Esophagus muscularis mucosa (tissue), 4 donors: ENCODE measurements at regions not wholly inside any gene's neighbourhood (a gene's known extent, or its start where the extent isn't known, plus 50 kb on each side); places are given as distances from the start of the nearest gene placed in this dataset.
"Not testable (repeated sequence)": the region's sequence is repeated elsewhere in the genome, so short reads cannot be mapped to it uniquely, and the experiment has no call there.

Experiments
- DNase-seq: peaks from one replicate; pipeline ENCODE4 v3.0.0-alpha.2; 2017; ENCODE audit errors: extremely low spot score
- H3K27ac ChIP-seq, 4 donors: fragments of 200-600 bp; sonication (generic); replicated peaks in 1 of 4; 1 replicate in 3 of 4; 2 replicates in 1 of 4; pipeline ENCODE4 v1.5.1; 2016 to 2019; ENCODE audit warnings: mild to moderate bottlenecking in 1 of 4
- H3K27me3 ChIP-seq, 4 donors: fragments of 200-600 bp; sonication (generic); one replicate each; pipeline versions ENCODE4 v1.5.1 to v1.6.0; 2016 to 2019
- H3K36me3 ChIP-seq, 4 donors: fragments of 200-600 bp; sonication (generic); one replicate each; pipeline ENCODE4 v1.5.1; 2016 to 2019
- H3K4me1 ChIP-seq, 4 donors: fragments of 200-600 bp; sonication (generic); one replicate each; pipeline ENCODE4 v1.5.1; 2016 to 2019
- H3K4me3 ChIP-seq, 4 donors: fragments of 200-600 bp; sonication (generic); 1 replicate in 2 of 4; 2 replicates in 2 of 4; pipeline ENCODE4 v1.5.1; 2016 to 2019; ENCODE audit warnings: mild to moderate bottlenecking in 4 of 4, moderate library complexity in 1 of 4
- H3K9me3 ChIP-seq, 4 donors: fragments of 200-600 bp; sonication (generic); 1 replicate in 3 of 4; 2 replicates in 1 of 4; pipeline ENCODE4 v1.5.1; 2016 to 2019
- EP300 ChIP-seq: sonication (generic); formaldehyde crosslinking; IDR thresholded peaks from one replicate; pipeline ENCODE4 v1.6.1; 2017; ENCODE audit warnings: antibody characterized with exemption
- POLR2A ChIP-seq: fragments of 450-650 bp; IDR thresholded peaks from one replicate; pipeline ENCODE4 v1.6.1; 2017; ENCODE audit warnings: antibody characterized with exemption, moderate library complexity, mild to moderate bottlenecking, low read depth
- POLR2AphosphoS5 ChIP-seq, 2 donors: sonication (generic); formaldehyde crosslinking; IDR thresholded peaks; one replicate each; pipeline ENCODE4 v1.6.1; 2017; ENCODE audit warnings: antibody characterized with exemption in 2 of 2
- WGBS: methylation state at CpG from one replicate; pipeline ENCODE4 v1.1.5; 2018; 5-methylcytosine and 5-hydroxymethylcytosine counted together
- intact Hi-C: fragments of 100-400 bp; cut with DNase I; formaldehyde crosslinking; loops from one replicate; pipeline ENCODE4 v1.15.1; 2023
- TF ChIP-seq, protein P1 (sequence below), 3 experiments: fragments of 200-600 bp in 2 of 3; fragments of 450-650 bp in 1 of 3; sonication (generic) in 2 of 3; IDR thresholded peaks; one replicate each; pipeline ENCODE4 v1.5.1; 2017 to 2019; ENCODE audit warnings: antibody characterized with exemption in 3 of 3, mild to moderate bottlenecking in 2 of 3, moderate library complexity in 1 of 3

DNA sequence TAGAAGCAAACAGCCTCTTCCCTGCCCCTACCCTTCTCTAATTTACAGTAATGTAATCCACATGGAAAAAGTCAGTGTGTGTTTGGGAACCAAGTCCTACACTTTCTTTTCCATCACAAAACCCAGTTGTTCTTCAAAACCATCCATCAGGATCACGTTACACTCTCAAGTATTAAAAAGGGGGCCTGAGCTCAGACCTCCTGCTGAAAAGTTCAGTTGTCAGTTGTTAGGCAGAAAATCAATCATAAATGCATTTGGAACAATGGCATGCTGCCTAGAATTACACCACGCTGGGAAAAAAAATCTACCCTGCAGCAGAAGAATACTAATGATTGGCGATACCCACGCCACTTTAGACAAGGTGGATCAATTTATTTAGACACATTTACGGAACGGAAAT, 236.5 kb downstream of the PARM1 start:
- H3K9me3 ChIP-seq, result peaks cover 0 to 5% (median 0%) of the 10 kb centered on the region in 4 donors
- no peak for TF ChIP-seq EP300
- no peak for TF ChIP-seq POLR2AphosphoS5 (IDR thresholded peaks at IDR 0.05)
- TF ChIP-seq POLR2A, result no peak
- TF ChIP-seq, protein P1, sequence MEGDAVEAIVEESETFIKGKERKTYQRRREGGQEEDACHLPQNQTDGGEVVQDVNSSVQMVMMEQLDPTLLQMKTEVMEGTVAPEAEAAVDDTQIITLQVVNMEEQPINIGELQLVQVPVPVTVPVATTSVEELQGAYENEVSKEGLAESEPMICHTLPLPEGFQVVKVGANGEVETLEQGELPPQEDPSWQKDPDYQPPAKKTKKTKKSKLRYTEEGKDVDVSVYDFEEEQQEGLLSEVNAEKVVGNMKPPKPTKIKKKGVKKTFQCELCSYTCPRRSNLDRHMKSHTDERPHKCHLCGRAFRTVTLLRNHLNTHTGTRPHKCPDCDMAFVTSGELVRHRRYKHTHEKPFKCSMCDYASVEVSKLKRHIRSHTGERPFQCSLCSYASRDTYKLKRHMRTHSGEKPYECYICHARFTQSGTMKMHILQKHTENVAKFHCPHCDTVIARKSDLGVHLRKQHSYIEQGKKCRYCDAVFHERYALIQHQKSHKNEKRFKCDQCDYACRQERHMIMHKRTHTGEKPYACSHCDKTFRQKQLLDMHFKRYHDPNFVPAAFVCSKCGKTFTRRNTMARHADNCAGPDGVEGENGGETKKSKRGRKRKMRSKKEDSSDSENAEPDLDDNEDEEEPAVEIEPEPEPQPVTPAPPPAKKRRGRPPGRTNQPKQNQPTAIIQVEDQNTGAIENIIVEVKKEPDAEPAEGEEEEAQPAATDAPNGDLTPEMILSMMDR (IDR thresholded peaks at IDR 0.05), result no peak
- no peak for DNase-seq
- H3K4me3 ChIP-seq, result no peak overlapping the region
- WGBS, result 40% methylated on average over 6 of the region's 6 CpGs
- no peaks in the 10 kb centered on the region for H3K4me1 ChIP-seq
- H3K27ac ChIP-seq, result no peak overlapping the region
- H3K36me3 ChIP-seq, result no peaks in the 10 kb centered on the region
- H3K27me3 ChIP-seq, result no peaks in the 10 kb centered on the region
- intact Hi-C loops, result no loop called here

DNA sequence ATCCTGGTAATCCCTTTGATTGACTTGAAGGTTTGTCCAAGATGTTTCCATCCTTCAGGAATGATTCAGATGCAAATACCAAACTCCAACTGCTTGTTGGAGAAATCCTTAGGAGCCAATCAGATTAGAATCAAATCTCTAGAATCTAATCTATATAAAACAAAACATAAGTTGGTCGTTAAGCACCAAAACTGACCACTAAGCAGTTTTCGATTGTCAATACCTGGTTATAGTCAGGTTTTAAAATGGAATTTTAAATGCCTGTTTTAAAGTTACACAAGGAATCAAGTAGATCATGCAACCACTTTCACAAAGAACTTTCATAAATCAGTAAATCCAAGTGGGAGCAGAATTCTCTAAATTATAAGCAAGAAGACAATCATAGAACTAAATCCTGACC, 236.1 kb downstream of the PARM1 start:
- H3K27me3 ChIP-seq, result no peaks in the 10 kb centered on the region
- no peak overlapping the region for H3K4me3 ChIP-seq
- H3K27ac ChIP-seq, result no peak overlapping the region
- WGBS, result 60% methylated on average over 2 of the region's 2 CpGs
- no peak for DNase-seq
- TF ChIP-seq EP300 (no peak), POLR2A (no peak), POLR2AphosphoS5 (IDR thresholded peaks at IDR 0.05) (no peak)
- TF ChIP-seq, protein P1 (IDR thresholded peaks at IDR 0.05), result no peak
- intact Hi-C loops, result no loop called here
- no peaks in the 10 kb centered on the region for H3K36me3 ChIP-seq
- no peaks in the 10 kb centered on the region for H3K4me1 ChIP-seq
- H3K9me3 ChIP-seq, result peaks cover 0 to 5% (median 0%) of the 10 kb centered on the region in 4 donors

DNA sequence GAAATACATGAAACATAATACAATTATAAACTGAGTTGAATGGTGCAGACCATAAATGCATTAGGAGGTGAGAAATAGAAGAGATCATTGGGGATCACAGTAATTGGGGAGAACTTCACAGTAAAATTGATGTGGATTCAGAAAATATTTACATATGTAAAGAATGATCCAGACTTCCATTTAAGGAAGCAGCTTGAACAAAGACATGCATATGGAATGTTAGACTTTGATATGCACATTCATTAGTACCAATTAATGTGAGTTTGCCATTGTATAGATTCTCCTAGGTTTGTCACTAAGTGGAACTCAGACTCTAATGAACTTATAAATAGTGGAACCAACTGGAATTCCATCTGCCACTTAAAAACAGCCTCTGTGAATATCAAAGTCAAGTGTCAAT, 235.6 kb downstream of the PARM1 start:
- no peak overlapping the region for H3K4me3 ChIP-seq
- H3K27me3 ChIP-seq, result no peaks in the 10 kb centered on the region
- TF ChIP-seq EP300 (no peak), POLR2A (no peak), POLR2AphosphoS5 (IDR thresholded peaks at IDR 0.05) (no peak)
- TF ChIP-seq, protein P1 (IDR thresholded peaks at IDR 0.05), result no peak
- peaks cover 0 to 5% (median 0%) of the 10 kb centered on the region in 4 donors for H3K9me3 ChIP-seq
- H3K36me3 ChIP-seq, result no peaks in the 10 kb centered on the region
- no peaks in the 10 kb centered on the region for H3K4me1 ChIP-seq
- H3K27ac ChIP-seq, result no peak overlapping the region
- intact Hi-C loops, result no loop called here
- no peak for DNase-seq

DNA sequence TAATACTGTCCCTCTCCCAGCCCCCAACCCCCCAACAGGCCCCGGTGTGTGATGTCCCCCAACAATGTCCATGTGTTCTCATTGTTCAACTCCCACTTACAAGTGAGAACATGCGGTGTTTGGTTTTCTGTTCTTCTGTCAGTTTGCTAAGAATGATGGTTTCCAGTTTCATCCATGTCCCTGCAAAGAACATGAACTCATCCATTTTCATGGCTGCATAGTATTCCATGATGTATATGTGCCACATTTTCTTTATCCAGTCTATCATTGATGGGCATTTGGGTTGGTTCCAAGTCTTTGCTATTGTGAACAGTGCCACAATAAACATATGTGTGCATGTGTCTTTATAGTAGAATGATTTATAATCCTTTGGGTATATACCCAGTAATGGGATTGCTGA, 232.2 kb downstream of the PARM1 start:
- DNase-seq, H3K4me1 ChIP-seq, H3K4me3 ChIP-seq, H3K27me3 ChIP-seq, H3K36me3 ChIP-seq, H3K27ac ChIP-seq, intact Hi-C loops, H3K9me3 ChIP-seq: not testable (repeated sequence)
- WGBS, result 85% methylated on average over 2 of the region's 2 CpGs

DNA sequence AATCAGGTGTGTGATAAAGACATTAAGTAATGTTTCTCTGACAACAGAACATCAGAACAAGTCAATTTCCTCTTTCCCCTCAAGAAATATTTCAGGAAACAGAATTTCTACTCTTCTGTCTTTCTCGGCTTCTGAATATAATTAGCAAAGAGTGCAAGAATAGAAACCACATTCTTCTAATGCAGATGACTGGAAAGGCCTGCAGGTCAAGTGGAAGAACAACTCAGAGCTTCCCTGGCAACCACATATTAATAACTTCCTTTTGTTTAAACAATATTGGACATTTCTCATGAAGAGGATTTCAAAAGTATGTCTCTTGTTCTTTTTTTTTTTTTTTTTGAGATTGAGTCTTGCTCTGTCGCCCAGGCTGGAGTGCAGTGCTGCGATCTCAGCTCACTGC, 225.5 kb downstream of the PARM1 start:
- Histone ChIP-seq H3K27me3 (no peaks in the 10 kb centered on the region), H3K4me1 (no peaks in the 10 kb centered on the region), H3K4me3 (no peak overlapping the region), H3K9me3 (peaks cover 0 to 19% (median 13%) of the 10 kb centered on the region in 4 donors), H3K27ac (no peak overlapping the region), H3K36me3 (no peaks in the 10 kb centered on the region)
- WGBS, result 62% methylated on average over 3 of the region's 3 CpGs
- TF ChIP-seq POLR2A (no peak), POLR2AphosphoS5 (IDR thresholded peaks at IDR 0.05) (no peak), EP300 (no peak)
- TF ChIP-seq, protein P1 (IDR thresholded peaks at IDR 0.05), result no peak
- DNase-seq, result no peak
- intact Hi-C loops, result no loop called here
